GM23338 (cell line): ENCODE measurements at regions not wholly inside any gene's neighbourhood (a gene's known extent, or its start where the extent isn't known, plus 50 kb on each side); places are given as distances from the start of the nearest gene placed in this dataset.

Source experiments
- ATAC-seq: fragments of 200-7000 bp; cut with Tn5 transposase; 3 replicates; pipeline ENCODE4 v1.9.1; 2020
- DNase-seq: peaks from one replicate; pipeline ENCODE4 v3.0.0-alpha.2; 2015; ENCODE audit warnings: low spot score
- H2AFZ ChIP-seq: fragments of 200-600 bp; sonication (generic); 2 replicates; pipeline ENCODE4 v1.8.0; 2016; ENCODE audit warnings: antibody characterized with exemption, mild to moderate bottlenecking, moderate library complexity
- H3F3A ChIP-seq: fragments of 200-600 bp; sonication (generic); replicated peaks from 2 replicates; pipeline ENCODE4 v1.8.0; 2017; ENCODE audit warnings: antibody characterized with exemption, mixed run types, low read depth
- H3K27ac ChIP-seq: fragments of 200-600 bp; sonication (generic); 2 replicates; pipeline ENCODE4 v1.6.1; 2016; ENCODE audit warnings: low read depth
- H3K27me3 ChIP-seq: fragments of 200-600 bp; sonication (generic); 2 replicates; pipeline ENCODE4 v1.8.0; 2016; ENCODE audit warnings: mild to moderate bottlenecking, mixed run types, moderate library complexity; ENCODE audit not compliant: insufficient read depth
- H3K36me3 ChIP-seq: fragments of 200-600 bp; sonication (generic); 2 replicates; pipeline ENCODE4 v1.8.0; 2016; ENCODE audit warnings: mild to moderate bottlenecking; ENCODE audit not compliant: insufficient read depth
- H3K4me1 ChIP-seq: fragments of 200-600 bp; sonication (generic); 2 replicates; pipeline ENCODE4 v1.8.0; 2016; ENCODE audit warnings: mild to moderate bottlenecking, moderate library complexity; ENCODE audit not compliant: insufficient read depth
- H3K4me2 ChIP-seq: fragments of 200-600 bp; sonication (generic); 2 replicates; pipeline ENCODE4 v1.7.1; 2017; ENCODE audit warnings: mixed run types
- H3K4me3 ChIP-seq: fragments of 200-600 bp; sonication (generic); 2 replicates; pipeline ENCODE4 v1.6.1; 2016; ENCODE audit warnings: mixed run types
- H3K79me2 ChIP-seq: fragments of 200-600 bp; sonication (generic); replicated peaks from 2 replicates; pipeline ENCODE4 v1.8.0; 2017; ENCODE audit warnings: mild to moderate bottlenecking; ENCODE audit not compliant: insufficient read depth
- H3K9me2 ChIP-seq: fragments of 200-600 bp; sonication (generic); 2 replicates; pipeline ENCODE4 v1.8.0; 2017; ENCODE audit not compliant: insufficient read depth
- H4K20me1 ChIP-seq: fragments of 200-600 bp; sonication (generic); replicated peaks from 2 replicates; pipeline ENCODE4 v1.8.0; 2017; ENCODE audit warnings: mild to moderate bottlenecking; ENCODE audit not compliant: insufficient read depth
- H3K27ac Mint-ChIP-seq: 2 replicates; pipeline ENCODE4 v1.8.0; 2020; ENCODE audit warnings: inconsistent platforms, mild to moderate bottlenecking, moderate library complexity, mixed read lengths
- H3K27me3 Mint-ChIP-seq: 3 replicates; pipeline ENCODE4 v1.8.0; 2022; ENCODE audit warnings: low read depth, mild to moderate bottlenecking, moderate library complexity, mixed read lengths, inconsistent platforms; ENCODE audit not compliant: insufficient read depth, poor library complexity
- H3K36me3 Mint-ChIP-seq: 3 replicates; pipeline ENCODE4 v1.8.0; 2021; ENCODE audit warnings: low read depth, mild to moderate bottlenecking, inconsistent platforms, moderate library complexity, mixed read lengths
- H3K4me1 Mint-ChIP-seq: 3 replicates; pipeline ENCODE4 v1.8.0; 2020; ENCODE audit warnings: mild to moderate bottlenecking, inconsistent platforms, mixed read lengths
- H3K4me3 Mint-ChIP-seq: 3 replicates; pipeline ENCODE4 v1.8.0; 2021; ENCODE audit warnings: moderate library complexity, mild to moderate bottlenecking, inconsistent platforms, mixed read lengths
- H3K9me3 Mint-ChIP-seq: 3 replicates; pipeline ENCODE4 v1.8.0; 2020; ENCODE audit warnings: moderate library complexity, mild to moderate bottlenecking, inconsistent platforms, mixed read lengths
- CREB1 ChIP-seq: fragments of 250-450 bp; sonication (Bioruptor Pico); IDR thresholded peaks from 2 replicates; pipeline ENCODE4 v1.5.0; 2020; ENCODE audit warnings: low read depth, mild to moderate bottlenecking, moderate library complexity
- CTCF ChIP-seq, 2 experiments: fragments of 200-600 bp in 1 of 2; sonication (generic) in 1 of 2; conservative IDR thresholded peaks; 2 replicates each; pipeline versions ENCODE4 v1.5.1 to v1.6.1; 2016 to 2017; ENCODE audit warnings: antibody characterized with exemption in 2 of 2, low read depth in 2 of 2, mild to moderate bottlenecking in 2 of 2, moderate library complexity in 1 of 2
- ETS1 ChIP-seq: IDR thresholded peaks from 2 replicates; pipeline ENCODE4 v1.6.1; 2016; ENCODE audit warnings: antibody characterized with exemption
- EZH2 ChIP-seq: fragments of 200-600 bp; sonication (generic); IDR thresholded peaks from one replicate; pipeline ENCODE4 v1.8.0; 2017; ENCODE audit warnings: antibody characterized with exemption, mild to moderate bottlenecking, low read depth; ENCODE audit not compliant: unreplicated experiment
- EZH2phosphoT487 ChIP-seq: fragments of 200-600 bp; sonication (generic); IDR thresholded peaks from one replicate; pipeline ENCODE4 v1.8.1; 2018; ENCODE audit warnings: antibody characterized with exemption; ENCODE audit not compliant: unreplicated experiment
- JUNB ChIP-seq: IDR thresholded peaks from one replicate; pipeline ENCODE4 v1.6.1; 2016; ENCODE audit warnings: antibody characterized with exemption; ENCODE audit not compliant: unreplicated experiment
- NANOG ChIP-seq: IDR thresholded peaks from 2 replicates; pipeline ENCODE4 v1.6.1; 2016; ENCODE audit warnings: antibody characterized with exemption, borderline replicate concordance
- POLR2AphosphoS5 ChIP-seq: IDR thresholded peaks from 2 replicates; pipeline ENCODE4 v1.6.1; 2016; ENCODE audit warnings: antibody characterized with exemption, low read depth
- REST ChIP-seq: IDR thresholded peaks from one replicate; pipeline ENCODE4 v1.6.1; 2018; ENCODE audit warnings: antibody characterized with exemption; ENCODE audit not compliant: unreplicated experiment
- STAT1 ChIP-seq: IDR thresholded peaks from one replicate; pipeline ENCODE4 v1.6.1; 2016; ENCODE audit warnings: antibody characterized with exemption; ENCODE audit not compliant: unreplicated experiment
- ZNF114 ChIP-seq: fragments of 250-450 bp; sonication (Bioruptor Pico); IDR thresholded peaks from 2 replicates; pipeline ENCODE4 v1.5.0; 2020; ENCODE audit warnings: mild to moderate bottlenecking, moderate library complexity
- ZNF331 ChIP-seq: fragments of 250-450 bp; sonication (Bioruptor Pico); IDR thresholded peaks from 2 replicates; pipeline ENCODE4 v1.5.0; 2020; ENCODE audit warnings: low read depth, mild to moderate bottlenecking, moderate library complexity
- ZNF462 ChIP-seq: fragments of 250-450 bp; sonication (Bioruptor Pico); IDR thresholded peaks from 2 replicates; pipeline ENCODE4 v1.5.0; 2020; ENCODE audit warnings: mild to moderate bottlenecking, moderate library complexity

GRCh38 chr3:25854214-25854613 lies 64.3 kb downstream of the OXSM start:
- peaks cover 17% of the 10 kb centered on the region; the same call in 2 of the 3 replicates for H3K4me1 Mint-ChIP-seq

More at GRCh38 chr3:25854214-25854613, 64.3 kb downstream of the OXSM start:
- Histone ChIP-seq H3K36me3 (no peaks in the 10 kb centered on the region), H4K20me1 (no peaks in the 10 kb centered on the region), H3F3A (no peaks in the 10 kb centered on the region), H3K27ac (no peak overlapping the region), H3K4me3 (no peak overlapping the region), H3K4me1 (peaks cover 13% of the 10 kb centered on the region), H3K79me2 (no peaks in the 10 kb centered on the region), H3K4me2 (no peak overlapping the region), H3K27me3 (no peaks in the 10 kb centered on the region), H3K9me2 (no peaks in the 10 kb centered on the region), H2AFZ (no peak overlapping the region; the same call in 1 of the 2 replicates)
- H3K4me3 Mint-ChIP-seq: no peak overlapping the region
- no peak for TF ChIP-seq ZNF462
- no peak for TF ChIP-seq ETS1
- TF ChIP-seq STAT1: no peak
- TF ChIP-seq CTCF (conservative IDR thresholded peaks at IDR 0.05; ENCODE audit: low read depth in 2 of 2): no peak
- TF ChIP-seq POLR2AphosphoS5: no peak
- no peak for TF ChIP-seq ZNF331 (CRISPR knock-in tag)
- no peak for TF ChIP-seq EZH2
- TF ChIP-seq ZNF114 (CRISPR knock-in tag): no peak
- no peak for TF ChIP-seq REST
- no peak for TF ChIP-seq JUNB
- TF ChIP-seq NANOG: no peak
- no peak for TF ChIP-seq CREB1 (CRISPR knock-in tag)
- no peak for TF ChIP-seq EZH2phosphoT487
- H3K9me3 Mint-ChIP-seq: peaks cover 13% of the 10 kb centered on the region
- DNase-seq: no peak
- peaks cover 13% of the 10 kb centered on the region; the same call in 1 of the 3 replicates for H3K36me3 Mint-ChIP-seq
- no peak for ATAC-seq
- H3K27me3 Mint-ChIP-seq: peaks cover 2% of the 10 kb centered on the region
- H3K27ac Mint-ChIP-seq: no peak overlapping the region
